ENCODE measurements at regions not wholly inside any gene's neighbourhood (a gene's known extent, or its start where the extent isn't known, plus 50 kb on each side); places are given as distances from the start of the nearest gene placed in this dataset.

GRCh38 chr18:23311351-23312121, 141.6 kb upstream of the RIOK3 start:
- DNase-seq (ENCODE audit: low read depth): peak; percentile 96
- TF ChIP-seq, protein P1, sequence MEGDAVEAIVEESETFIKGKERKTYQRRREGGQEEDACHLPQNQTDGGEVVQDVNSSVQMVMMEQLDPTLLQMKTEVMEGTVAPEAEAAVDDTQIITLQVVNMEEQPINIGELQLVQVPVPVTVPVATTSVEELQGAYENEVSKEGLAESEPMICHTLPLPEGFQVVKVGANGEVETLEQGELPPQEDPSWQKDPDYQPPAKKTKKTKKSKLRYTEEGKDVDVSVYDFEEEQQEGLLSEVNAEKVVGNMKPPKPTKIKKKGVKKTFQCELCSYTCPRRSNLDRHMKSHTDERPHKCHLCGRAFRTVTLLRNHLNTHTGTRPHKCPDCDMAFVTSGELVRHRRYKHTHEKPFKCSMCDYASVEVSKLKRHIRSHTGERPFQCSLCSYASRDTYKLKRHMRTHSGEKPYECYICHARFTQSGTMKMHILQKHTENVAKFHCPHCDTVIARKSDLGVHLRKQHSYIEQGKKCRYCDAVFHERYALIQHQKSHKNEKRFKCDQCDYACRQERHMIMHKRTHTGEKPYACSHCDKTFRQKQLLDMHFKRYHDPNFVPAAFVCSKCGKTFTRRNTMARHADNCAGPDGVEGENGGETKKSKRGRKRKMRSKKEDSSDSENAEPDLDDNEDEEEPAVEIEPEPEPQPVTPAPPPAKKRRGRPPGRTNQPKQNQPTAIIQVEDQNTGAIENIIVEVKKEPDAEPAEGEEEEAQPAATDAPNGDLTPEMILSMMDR (IDR thresholded peaks at IDR 0.05; ENCODE audit: low read length, missing control alignments): no peak
- H3K4me3 ChIP-seq (replicated peaks; ENCODE audit: low read depth, low read length): no peak overlapping the region

GRCh38 chr18:23313379-23313778, 139.7 kb upstream of the RIOK3 start:
- no peak overlapping the region for H3K4me3 ChIP-seq (replicated peaks; ENCODE audit: low read depth, low read length)
- DNase-seq (ENCODE audit: low read depth): no peak
- TF ChIP-seq, protein P1 (IDR thresholded peaks at IDR 0.05; ENCODE audit: low read length, missing control alignments): no peak

- DNase-seq (ENCODE audit: low read depth): no peak
- TF ChIP-seq, protein P1 (IDR thresholded peaks at IDR 0.05; ENCODE audit: low read length, missing control alignments): no peak
- no peak overlapping the region for H3K4me3 ChIP-seq (replicated peaks; ENCODE audit: low read depth, low read length)
Measured at GRCh38 chr18:23314672-23315071, 138.4 kb upstream of the RIOK3 start.

DNA sequence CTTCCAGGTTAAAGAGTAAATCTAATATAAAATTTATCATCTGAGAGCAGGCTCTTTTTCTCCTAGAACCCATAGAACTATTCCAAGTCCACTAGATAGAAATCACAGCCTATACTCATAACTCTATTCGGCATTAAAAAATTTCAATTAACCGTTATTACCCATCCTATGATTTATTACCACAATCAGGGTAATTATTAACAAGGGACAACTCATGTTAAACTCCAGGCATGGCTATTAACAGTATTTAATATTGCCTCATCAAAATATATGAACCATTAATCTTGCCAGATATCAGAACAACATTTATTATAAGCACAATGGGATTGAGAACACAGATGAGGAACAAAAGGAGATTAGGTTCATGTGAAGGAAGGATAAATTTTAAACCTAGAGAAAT, 136.8 kb upstream of the RIOK3 start:
- no peak for DNase-seq (ENCODE audit: low read depth)
- TF ChIP-seq, protein P1 (IDR thresholded peaks at IDR 0.05; ENCODE audit: low read length, missing control alignments): no peak
- H3K4me3 ChIP-seq (replicated peaks; ENCODE audit: low read depth, low read length): no peak overlapping the region

DNA sequence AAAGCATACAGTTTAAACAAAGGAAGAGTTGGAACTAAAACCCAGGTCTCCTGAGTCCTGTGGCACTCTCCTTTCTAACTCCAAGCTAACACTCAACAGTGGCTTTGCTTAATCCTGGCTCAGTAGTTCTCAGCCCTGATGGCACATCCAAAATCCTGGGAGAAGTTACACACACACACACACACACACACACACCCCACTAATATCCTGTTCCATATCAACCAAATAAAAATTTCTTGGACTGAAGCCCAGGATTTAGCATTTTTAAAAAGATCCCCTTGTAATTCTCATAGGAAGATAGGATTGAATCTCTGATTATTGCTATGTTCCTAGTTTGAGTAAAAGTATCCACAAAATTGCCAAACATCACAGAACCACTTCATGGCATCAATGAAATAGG, 136.1 kb upstream of the RIOK3 start:
- no peak overlapping the region for H3K4me3 ChIP-seq (replicated peaks; ENCODE audit: low read depth, low read length)
- TF ChIP-seq, protein P1 (IDR thresholded peaks at IDR 0.05; ENCODE audit: low read length, missing control alignments): no peak
- no peak for DNase-seq (ENCODE audit: low read depth)

DNA sequence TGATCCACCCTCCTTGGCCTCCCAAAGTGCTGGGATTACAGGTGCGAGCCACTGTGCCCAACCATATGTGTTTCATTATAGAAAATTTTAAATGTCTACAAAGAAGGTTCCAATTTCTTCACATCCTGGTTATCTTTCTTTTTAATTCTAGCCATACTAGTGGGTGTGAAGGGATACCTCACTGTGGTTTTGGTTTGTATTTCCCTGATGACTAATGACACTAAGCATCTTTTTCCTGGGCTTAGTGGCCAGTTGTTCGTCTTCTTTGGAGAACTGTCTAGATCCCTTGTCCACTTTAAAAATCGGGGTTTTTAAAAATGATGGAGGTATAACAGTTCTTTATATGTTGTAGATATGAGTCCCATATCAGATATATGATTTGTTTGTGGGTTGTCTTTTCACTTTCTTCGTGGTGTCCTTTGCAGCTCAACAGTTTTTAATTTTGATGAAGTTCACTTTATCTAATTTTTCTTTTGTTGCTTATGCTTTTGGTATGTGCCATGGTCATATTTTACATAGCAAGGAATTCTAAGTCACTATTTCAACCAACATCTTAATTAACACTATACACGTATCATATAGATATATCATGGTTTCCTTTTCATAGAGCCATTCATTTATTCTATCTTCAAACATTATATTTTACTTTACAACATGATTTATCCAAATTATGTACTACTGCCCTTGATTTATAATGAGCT, 135.0 kb upstream of the RIOK3 start:
- DNase-seq (ENCODE audit: low read depth): peak; percentile 31
- no peak overlapping the region for H3K4me3 ChIP-seq (replicated peaks; ENCODE audit: low read depth, low read length)
- TF ChIP-seq, protein P1 (IDR thresholded peaks at IDR 0.05; ENCODE audit: low read length, missing control alignments): no peak
